ENCODE measurements at regions not wholly inside any gene's neighbourhood (a gene's known extent, or its start where the extent isn't known, plus 50 kb on each side); places are given as distances from the start of the nearest gene placed in this dataset.
A peak's percentile ranks its signal among the peaks of the same experiment; 100 is the strongest.

- ATAC-seq (ENCODE audit: low read depth) (no peak), DNase-seq (ENCODE audit: low spot score in 2 of 2) (no peak)
- Mint-ChIP-seq H3K4me3 (no peak overlapping the region), H3K27me3 (no peaks in the 10 kb centered on the region), H3K9me3 (no peaks in the 10 kb centered on the region), H3K27ac (no peak overlapping the region), H3K36me3 (no peaks in the 10 kb centered on the region), H3K4me1 (peaks cover 20% of the 10 kb centered on the region)
Observed at GRCh38 chr5:124587280-124587679, 159.2 kb downstream of the ZNF608 start.

- Mint-ChIP-seq H3K4me1 (peaks cover 20% of the 10 kb centered on the region), H3K36me3 (no peaks in the 10 kb centered on the region), H3K9me3 (no peaks in the 10 kb centered on the region), H3K27me3 (no peaks in the 10 kb centered on the region), H3K4me3 (no peak overlapping the region), H3K27ac (no peak overlapping the region)
- DNase-seq (ENCODE audit: low spot score in 2 of 2) (no peak), ATAC-seq (ENCODE audit: low read depth) (no peak)
Observed at GRCh38 chr5:124584991-124585715, 161.3 kb downstream of the ZNF608 start.

GRCh38 chr5:124583469-124584350 lies 162.7 kb downstream of the ZNF608 start:
- H3K4me1 Mint-ChIP-seq: peaks cover 20% of the 10 kb centered on the region
- peak overlapping the region; percentile 90 for H3K27ac Mint-ChIP-seq
- peak; percentile 96 for ATAC-seq (ENCODE audit: low read depth)
- H3K9me3 Mint-ChIP-seq: no peaks in the 10 kb centered on the region
- H3K27me3 Mint-ChIP-seq: no peaks in the 10 kb centered on the region
- H3K36me3 Mint-ChIP-seq: no peaks in the 10 kb centered on the region
- peak; percentile 39 to 55 for DNase-seq (ENCODE audit: low spot score in 2 of 2)
- H3K4me3 Mint-ChIP-seq: peak overlapping the region; percentile 70

GRCh38 chr5:124582561-124582840 lies 163.9 kb downstream of the ZNF608 start:
- no peak for DNase-seq (ENCODE audit: low spot score in 2 of 2)
- no peak for ATAC-seq (ENCODE audit: low read depth)
- H3K4me1 Mint-ChIP-seq: peaks cover 26% of the 10 kb centered on the region
- H3K9me3 Mint-ChIP-seq: no peaks in the 10 kb centered on the region
- no peak overlapping the region for H3K27ac Mint-ChIP-seq
- no peak overlapping the region for H3K4me3 Mint-ChIP-seq
- H3K27me3 Mint-ChIP-seq: no peaks in the 10 kb centered on the region
- no peaks in the 10 kb centered on the region for H3K36me3 Mint-ChIP-seq

GRCh38 chr5:124581738-124582560 lies 164.5 kb downstream of the ZNF608 start:
- peaks cover 28% of the 10 kb centered on the region for H3K4me1 Mint-ChIP-seq
- no peak overlapping the region for H3K27ac Mint-ChIP-seq
- no peak overlapping the region for H3K4me3 Mint-ChIP-seq
- no peaks in the 10 kb centered on the region for H3K27me3 Mint-ChIP-seq
- no peaks in the 10 kb centered on the region for H3K9me3 Mint-ChIP-seq
- no peaks in the 10 kb centered on the region for H3K36me3 Mint-ChIP-seq
- DNase-seq (ENCODE audit: low spot score in 2 of 2) (no peak), ATAC-seq (ENCODE audit: low read depth) (no peak)

GRCh38 chr5:124580925-124581737 lies 165.3 kb downstream of the ZNF608 start:
- DNase-seq (ENCODE audit: low spot score in 2 of 2) (no peak), ATAC-seq (ENCODE audit: low read depth) (no peak)
- Mint-ChIP-seq H3K9me3 (no peaks in the 10 kb centered on the region), H3K27me3 (no peaks in the 10 kb centered on the region), H3K27ac (no peak overlapping the region), H3K4me3 (no peak overlapping the region), H3K4me1 (peaks cover 33% of the 10 kb centered on the region), H3K36me3 (no peaks in the 10 kb centered on the region)

GRCh38 chr5:124580512-124580911 lies 165.9 kb downstream of the ZNF608 start:
- H3K36me3 Mint-ChIP-seq: no peaks in the 10 kb centered on the region
- no peak overlapping the region for H3K27ac Mint-ChIP-seq
- peaks cover 29% of the 10 kb centered on the region for H3K4me1 Mint-ChIP-seq
- DNase-seq (ENCODE audit: low spot score in 2 of 2) (no peak), ATAC-seq (ENCODE audit: low read depth) (no peak)
- no peaks in the 10 kb centered on the region for H3K9me3 Mint-ChIP-seq
- H3K4me3 Mint-ChIP-seq: no peak overlapping the region
- no peaks in the 10 kb centered on the region for H3K27me3 Mint-ChIP-seq

GRCh38 chr5:124576848-124577409 lies 169.5 kb downstream of the ZNF608 start:
- peak; percentile 53 for ATAC-seq (ENCODE audit: low read depth)
- H3K4me1 Mint-ChIP-seq: peaks cover 13% of the 10 kb centered on the region
- H3K36me3 Mint-ChIP-seq: no peaks in the 10 kb centered on the region
- H3K27ac Mint-ChIP-seq: peak overlapping the region; percentile 63
- no peaks in the 10 kb centered on the region for H3K9me3 Mint-ChIP-seq
- no peak for DNase-seq (ENCODE audit: low spot score in 2 of 2)
- H3K4me3 Mint-ChIP-seq: no peak overlapping the region
- peaks cover 2% of the 10 kb centered on the region for H3K27me3 Mint-ChIP-seq

GRCh38 chr5:124575725-124576124 lies 170.7 kb downstream of the ZNF608 start:
- Mint-ChIP-seq H3K27me3 (peaks cover 2% of the 10 kb centered on the region), H3K36me3 (no peaks in the 10 kb centered on the region), H3K27ac (no peak overlapping the region), H3K4me1 (peaks cover 13% of the 10 kb centered on the region), H3K4me3 (no peak overlapping the region), H3K9me3 (no peaks in the 10 kb centered on the region)
- ATAC-seq (ENCODE audit: low read depth) (no peak), DNase-seq (ENCODE audit: low spot score in 2 of 2) (no peak)

GRCh38 chr5:124574521-124575436 lies 171.7 kb downstream of the ZNF608 start:
- Mint-ChIP-seq H3K36me3 (no peaks in the 10 kb centered on the region), H3K27ac (no peak overlapping the region), H3K4me3 (no peak overlapping the region), H3K9me3 (no peaks in the 10 kb centered on the region), H3K27me3 (peaks cover 2% of the 10 kb centered on the region), H3K4me1 (peaks cover 18% of the 10 kb centered on the region)
- ATAC-seq (ENCODE audit: low read depth): no peak
- DNase-seq (ENCODE audit: low spot score in 2 of 2): no peak

- no peak overlapping the region for H3K27ac Mint-ChIP-seq
- ATAC-seq (ENCODE audit: low read depth) (no peak), DNase-seq (ENCODE audit: low spot score in 2 of 2) (no peak)
- no peak overlapping the region for H3K4me3 Mint-ChIP-seq
- peaks cover 2% of the 10 kb centered on the region for H3K27me3 Mint-ChIP-seq
- H3K36me3 Mint-ChIP-seq: no peaks in the 10 kb centered on the region
- no peaks in the 10 kb centered on the region for H3K9me3 Mint-ChIP-seq
- H3K4me1 Mint-ChIP-seq: peaks cover 15% of the 10 kb centered on the region
Observed at GRCh38 chr5:124572971-124573370, 173.5 kb downstream of the ZNF608 start.

- ATAC-seq (ENCODE audit: low read depth): no peak
- DNase-seq (ENCODE audit: low spot score in 2 of 2): no peak
- Mint-ChIP-seq H3K36me3 (no peaks in the 10 kb centered on the region), H3K27ac (no peak overlapping the region), H3K9me3 (no peaks in the 10 kb centered on the region), H3K4me3 (no peak overlapping the region), H3K4me1 (peaks cover 5% of the 10 kb centered on the region), H3K27me3 (peaks cover 2% of the 10 kb centered on the region)
Observed at GRCh38 chr5:124570285-124571035, 176.0 kb downstream of the ZNF608 start.
